MM.1S (cell line): ENCODE measurements at regions not wholly inside any gene's neighbourhood (a gene's known extent, or its start where the extent isn't known, plus 50 kb on each side); places are given as distances from the start of the nearest gene placed in this dataset.

Source experiments
- EZH2 ChIP-seq: fragments of 300-600 bp; sonication (generic); optimal IDR thresholded peaks from 2 replicates; pipeline ENCODE3; 2017; ENCODE audit warnings: low read depth, mild to moderate bottlenecking, antibody characterized with exemption, low read length, mixed read lengths
- EZH2phosphoT487 ChIP-seq: fragments of 300-600 bp; sonication (generic); IDR thresholded peaks from 2 replicates; pipeline ENCODE4 v1.6.1; 2018; ENCODE audit warnings: antibody characterized with exemption, low read length
- TF ChIP-seq, protein P1 (sequence below): fragments of 300-600 bp; sonication (generic); IDR thresholded peaks from 2 replicates; pipeline ENCODE4 v1.5.1; 2016; ENCODE audit warnings: antibody characterized with exemption, low read length, mixed read lengths

DNA sequence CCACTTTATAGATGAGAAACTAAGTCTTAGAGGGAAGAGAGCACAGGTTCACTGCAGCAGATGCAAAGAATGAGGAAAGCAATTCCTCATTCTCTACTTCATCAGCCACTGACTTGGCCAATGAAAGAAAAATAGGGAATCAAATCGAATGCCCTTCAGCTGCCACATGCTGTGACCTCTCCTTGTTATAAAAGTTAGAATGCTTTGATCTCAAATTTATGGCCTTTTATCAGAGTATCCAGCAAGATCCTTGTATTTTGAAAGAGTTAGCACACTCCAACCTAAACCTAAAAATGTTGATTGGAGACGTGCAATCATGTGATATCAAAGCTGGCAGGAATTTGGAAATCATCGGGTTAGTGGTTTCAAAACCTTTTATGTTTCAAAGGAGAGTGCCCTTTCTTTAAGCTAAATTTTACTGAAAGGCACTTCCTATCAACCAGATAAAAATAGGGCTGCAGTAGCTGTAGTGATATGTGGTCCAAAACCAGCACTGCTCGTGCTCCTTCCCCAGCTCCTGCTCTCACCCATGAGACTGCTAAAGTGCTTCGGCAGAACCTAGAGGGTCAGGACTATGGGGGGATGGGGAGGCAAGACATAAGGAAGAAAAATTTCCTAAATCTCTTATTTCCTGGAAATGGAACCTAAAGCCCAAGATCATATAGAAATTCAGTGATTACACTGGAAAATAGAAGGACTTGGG, 617.0 kb downstream of the PYDC2 start:
- TF ChIP-seq, protein P1, sequence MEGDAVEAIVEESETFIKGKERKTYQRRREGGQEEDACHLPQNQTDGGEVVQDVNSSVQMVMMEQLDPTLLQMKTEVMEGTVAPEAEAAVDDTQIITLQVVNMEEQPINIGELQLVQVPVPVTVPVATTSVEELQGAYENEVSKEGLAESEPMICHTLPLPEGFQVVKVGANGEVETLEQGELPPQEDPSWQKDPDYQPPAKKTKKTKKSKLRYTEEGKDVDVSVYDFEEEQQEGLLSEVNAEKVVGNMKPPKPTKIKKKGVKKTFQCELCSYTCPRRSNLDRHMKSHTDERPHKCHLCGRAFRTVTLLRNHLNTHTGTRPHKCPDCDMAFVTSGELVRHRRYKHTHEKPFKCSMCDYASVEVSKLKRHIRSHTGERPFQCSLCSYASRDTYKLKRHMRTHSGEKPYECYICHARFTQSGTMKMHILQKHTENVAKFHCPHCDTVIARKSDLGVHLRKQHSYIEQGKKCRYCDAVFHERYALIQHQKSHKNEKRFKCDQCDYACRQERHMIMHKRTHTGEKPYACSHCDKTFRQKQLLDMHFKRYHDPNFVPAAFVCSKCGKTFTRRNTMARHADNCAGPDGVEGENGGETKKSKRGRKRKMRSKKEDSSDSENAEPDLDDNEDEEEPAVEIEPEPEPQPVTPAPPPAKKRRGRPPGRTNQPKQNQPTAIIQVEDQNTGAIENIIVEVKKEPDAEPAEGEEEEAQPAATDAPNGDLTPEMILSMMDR, result no peak
- TF ChIP-seq EZH2phosphoT487 (no peak), EZH2 (no peak)
